SKM-1 (cell line): ENCODE measurements at regions not wholly inside any gene's neighbourhood (a gene's known extent, or its start where the extent isn't known, plus 50 kb on each side); places are given as distances from the start of the nearest gene placed in this dataset.

Experiments used
- DNase-seq: peaks from one replicate; lab custom pipeline; 2025; ENCODE audit not compliant: unreplicated experiment; lab: John Stamatoyannopoulos, UW

GRCh38 chr14:22478670-22479069 lies 110.4 kb downstream of the DAD1 start:
- no peak for DNase-seq

DNA sequence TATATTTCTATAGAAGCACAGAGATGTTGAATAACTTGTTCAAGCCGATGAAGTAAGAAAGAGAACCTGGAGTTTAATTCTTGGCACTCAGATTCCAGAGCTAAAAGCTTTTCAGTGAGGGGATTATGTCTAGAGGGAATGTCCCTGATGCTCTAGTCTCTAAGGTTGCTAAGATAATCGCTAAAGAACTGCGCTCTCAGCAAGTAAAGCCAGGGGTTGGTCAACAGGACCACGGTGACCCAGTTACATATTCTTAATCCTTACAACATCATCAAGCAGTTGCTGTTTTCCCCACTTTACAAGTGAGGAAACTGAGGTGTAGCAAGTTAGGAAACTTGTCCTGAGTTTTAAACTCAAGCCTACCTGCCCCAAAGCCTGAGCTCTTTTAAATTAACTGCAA lies 110.8 kb downstream of the DAD1 start:
- DNase-seq = no peak

DNA sequence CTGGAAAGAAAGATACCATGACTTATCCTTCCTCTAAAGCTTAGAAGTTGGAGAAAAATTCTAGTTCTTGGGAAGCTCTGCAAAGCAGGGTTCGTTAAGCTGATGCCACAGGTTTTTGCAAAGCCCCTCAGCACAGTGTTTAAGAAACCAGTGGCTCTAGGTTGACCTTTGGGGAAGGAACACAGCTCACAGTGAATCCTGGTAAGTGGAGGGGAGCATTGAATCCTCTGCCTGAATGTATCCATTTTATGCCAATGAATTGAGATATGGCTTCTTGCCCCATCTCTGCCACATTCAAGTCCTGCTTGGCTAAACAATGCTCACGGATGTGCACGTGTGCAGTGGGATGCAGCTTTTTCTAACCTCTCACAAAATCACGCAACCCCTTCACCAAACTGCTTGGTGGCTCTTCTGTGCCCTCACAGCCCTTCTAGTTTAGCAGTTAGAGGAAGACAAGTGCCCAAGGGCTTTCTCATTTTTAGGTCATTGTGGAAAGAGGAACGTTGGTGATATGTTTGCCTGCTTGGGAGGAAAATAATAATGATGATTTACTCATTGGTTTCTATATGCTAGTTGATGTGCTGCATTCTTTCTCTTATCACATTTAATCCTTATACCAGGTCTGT lies 111.3 kb downstream of the DAD1 start:
- no peak for DNase-seq

DNA sequence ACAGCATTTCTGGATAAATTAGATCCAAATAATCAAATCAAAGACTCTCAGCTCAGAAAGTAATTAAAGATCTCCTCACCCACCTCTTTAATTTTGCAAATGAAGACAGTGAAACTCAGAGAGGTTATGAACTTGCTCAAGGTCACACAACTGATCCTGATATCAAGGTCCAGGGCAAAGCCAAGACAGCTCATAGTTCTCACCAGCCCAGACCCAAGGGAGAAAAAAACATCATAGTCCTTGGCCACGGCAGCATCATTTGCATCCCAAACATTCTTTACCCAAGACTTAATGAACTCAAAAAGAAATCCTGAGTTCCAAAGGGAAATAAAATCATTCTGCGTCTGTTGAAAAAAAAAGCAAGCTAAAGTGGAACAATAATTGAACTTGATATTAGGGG lies 112.1 kb downstream of the DAD1 start:
- no peak for DNase-seq

GRCh38 chr14:22476005-22476751 lies 112.8 kb downstream of the DAD1 start:
- no peak for DNase-seq

DNA sequence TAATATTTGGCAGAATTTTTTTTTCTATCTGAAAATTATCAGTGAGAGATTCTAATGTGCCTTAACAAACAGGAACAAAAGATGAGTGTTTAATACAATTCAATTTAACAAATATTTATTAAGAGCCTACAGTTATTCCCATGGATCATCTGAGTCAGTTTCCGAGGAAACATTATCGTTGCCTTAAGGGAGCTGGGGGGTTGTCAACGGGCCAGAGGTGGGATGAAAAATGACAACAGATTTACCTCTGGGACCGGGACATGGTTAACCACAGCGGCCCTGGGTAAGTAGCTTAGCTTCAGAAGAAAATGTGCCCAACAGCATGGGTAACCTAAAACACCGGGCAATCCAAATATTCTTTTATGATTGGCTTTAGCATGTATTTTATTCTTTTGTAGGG lies 113.6 kb downstream of the DAD1 start:
- DNase-seq = no peak

- DNase-seq = no peak
Measured at GRCh38 chr14:22474730-22475351, 114.2 kb downstream of the DAD1 start.

- DNase-seq = peak; percentile 21
Measured at GRCh38 chr14:22472935-22473854, 115.8 kb downstream of the DAD1 start.

DNA sequence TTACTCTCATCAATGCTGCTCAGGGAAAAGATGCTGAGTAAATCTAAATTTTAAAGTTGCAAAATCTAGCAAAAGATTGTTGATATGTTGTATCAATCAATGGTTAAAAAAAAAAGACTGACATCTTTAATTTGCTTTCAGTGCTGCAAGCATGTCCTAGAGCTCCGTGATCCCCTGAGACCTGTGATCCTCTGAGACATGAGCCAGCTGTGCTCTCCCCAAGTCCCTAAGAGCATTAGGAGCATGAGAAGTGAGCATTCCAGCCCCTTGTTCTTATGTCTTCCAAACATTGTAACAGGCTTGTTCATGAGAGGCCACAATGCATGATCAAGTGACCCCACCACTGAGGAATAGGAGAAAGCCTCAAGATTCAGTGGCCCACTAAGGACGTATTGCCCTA lies 116.6 kb downstream of the DAD1 start:
- DNase-seq = no peak

DNA sequence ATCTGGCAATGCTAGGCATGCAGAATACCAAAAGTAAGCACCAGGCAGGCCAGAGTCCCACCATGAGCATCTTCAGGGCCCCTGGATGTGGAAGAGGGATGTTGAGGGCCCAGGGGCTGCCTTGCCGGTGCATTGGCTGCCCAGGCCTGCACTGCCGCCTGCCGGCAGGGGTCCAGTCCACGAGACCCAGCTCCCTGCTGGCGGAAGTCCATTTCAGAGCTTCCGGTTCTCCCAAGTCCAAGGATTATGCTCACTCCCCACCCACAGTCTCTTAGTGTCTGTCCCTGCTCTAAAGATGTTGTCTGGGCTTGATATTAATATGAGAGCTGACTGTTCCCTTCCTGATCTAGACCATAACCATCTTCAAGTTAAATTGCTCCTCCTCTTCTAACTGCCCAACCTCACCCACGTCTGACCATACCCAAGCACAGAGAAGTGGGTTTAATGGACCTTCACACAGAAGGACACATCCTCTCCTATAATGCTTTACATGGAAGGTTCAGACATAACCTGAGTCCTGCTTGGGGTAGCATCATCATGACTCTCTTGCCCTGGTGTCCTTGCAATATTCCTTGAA lies 117.4 kb downstream of the DAD1 start:
- DNase-seq = no peak

GRCh38 chr14:22469538-22470303 lies 119.3 kb downstream of the DAD1 start:
- DNase-seq = no peak

DNA sequence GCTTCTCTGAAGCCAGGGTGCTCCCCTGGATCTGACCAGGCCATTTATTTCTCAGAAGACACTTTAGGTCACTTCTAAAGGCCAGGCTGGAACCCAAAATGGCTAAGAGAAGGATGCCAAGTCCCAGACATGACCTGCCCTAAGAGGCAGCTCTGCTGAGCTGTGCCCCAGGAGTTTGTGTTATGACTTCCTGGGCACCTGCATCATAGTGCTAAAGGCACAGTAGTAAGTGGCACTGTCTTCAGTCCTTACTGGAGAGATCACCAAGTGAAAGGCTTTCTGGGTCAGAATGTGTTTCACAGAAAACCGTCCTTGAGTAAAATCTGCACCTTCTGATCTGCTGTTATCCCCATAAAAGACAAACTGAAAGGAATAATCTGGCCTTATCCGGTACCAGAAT lies 120.2 kb downstream of the DAD1 start:
- DNase-seq = no peak

DNA sequence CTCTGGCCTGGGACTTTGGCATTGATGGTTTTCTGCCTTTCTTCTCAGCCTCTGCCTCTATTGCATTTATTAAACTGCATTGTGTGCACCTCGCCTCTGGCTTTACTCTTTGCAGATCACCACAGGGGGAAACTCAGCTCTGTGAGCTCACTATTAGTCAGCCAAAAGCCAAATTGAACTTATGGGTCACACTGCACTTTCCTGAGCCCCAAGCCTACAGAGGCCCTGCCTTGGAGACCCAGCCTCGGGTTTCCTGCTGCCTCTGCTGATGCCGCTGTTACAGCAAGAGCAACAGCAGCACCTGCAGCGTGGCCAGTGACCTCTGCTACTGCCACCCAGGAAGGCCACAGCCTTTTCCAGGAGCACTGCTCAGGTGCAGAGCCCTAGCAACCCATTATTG lies 122.5 kb downstream of the DAD1 start:
- no peak for DNase-seq

DNA sequence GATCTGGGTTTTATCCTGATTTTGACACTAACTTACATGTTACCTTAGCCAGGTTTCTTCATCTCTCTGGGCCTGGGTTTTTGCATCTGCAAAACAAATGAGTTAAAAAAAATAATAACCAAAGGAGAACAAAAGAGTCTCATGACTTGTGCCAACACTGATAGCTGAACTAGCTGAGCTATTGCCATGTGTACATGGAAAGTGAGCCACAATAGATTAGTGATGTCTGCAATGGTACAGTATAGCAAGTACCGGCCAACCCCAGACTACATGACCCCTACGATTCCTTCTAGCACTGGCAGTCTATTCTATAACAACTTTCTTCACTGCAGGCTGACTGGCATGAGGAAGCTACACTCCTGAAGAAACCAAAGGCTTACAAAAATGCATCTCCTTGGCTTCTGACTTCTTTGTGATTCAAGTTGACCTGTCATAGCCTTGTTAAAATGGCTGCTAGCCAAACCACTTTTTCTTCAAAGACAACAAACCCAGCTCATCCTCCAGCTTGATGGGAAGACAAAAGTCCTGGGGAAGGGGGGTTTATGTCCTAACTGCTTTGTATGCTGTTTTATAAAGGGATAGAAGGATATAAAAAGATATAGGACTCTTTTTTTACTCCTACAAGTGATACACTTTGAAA lies 123.7 kb downstream of the DAD1 start:
- DNase-seq = no peak

DNA sequence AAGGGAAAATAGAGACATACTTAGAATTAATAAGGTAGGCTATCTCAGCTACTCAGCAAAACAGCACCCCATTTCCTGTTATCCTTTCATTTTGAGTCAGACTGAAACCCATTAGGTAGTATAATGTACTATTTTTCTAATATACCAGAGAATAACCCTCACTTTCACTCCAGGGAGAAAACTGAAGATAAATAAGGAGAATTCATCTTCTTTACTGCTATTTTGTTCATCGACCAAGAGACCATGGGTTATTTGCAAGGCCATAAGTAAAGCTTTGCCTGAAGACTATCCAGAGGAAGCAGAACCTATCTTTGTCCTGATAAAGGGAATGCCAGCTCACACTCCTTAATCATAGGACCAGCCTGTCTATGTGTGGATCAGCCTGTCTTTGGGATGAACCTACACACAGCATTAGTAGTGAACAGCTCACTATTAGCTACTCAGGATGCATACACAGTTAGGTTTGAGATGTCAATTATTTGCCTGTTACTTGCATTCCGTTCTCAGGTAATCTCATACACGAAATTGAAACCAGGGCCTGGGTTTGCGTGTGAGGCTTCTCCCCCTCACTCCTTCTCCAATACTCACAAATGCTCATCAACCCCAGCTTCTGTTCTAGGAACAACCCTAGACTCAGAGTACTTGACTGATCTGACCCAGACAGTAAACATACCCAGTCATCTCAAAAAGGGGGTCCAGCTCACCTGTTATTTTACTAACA lies 124.4 kb downstream of the DAD1 start:
- no peak for DNase-seq

- DNase-seq = no peak
Measured at GRCh38 chr14:22463763-22464173, 125.3 kb downstream of the DAD1 start.

DNA sequence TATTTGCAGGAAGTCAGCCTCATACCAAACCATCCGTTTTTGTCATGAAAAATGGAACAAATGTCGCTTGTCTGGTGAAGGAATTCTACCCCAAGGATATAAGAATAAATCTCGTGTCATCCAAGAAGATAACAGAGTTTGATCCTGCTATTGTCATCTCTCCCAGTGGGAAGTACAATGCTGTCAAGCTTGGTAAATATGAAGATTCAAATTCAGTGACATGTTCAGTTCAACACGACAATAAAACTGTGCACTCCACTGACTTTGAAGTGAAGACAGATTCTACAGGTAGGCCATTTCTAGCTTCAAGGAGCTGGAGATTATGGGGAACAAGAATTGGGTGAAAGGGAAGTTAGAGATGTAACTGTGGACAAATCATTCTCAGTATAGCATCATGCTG lies 126.1 kb downstream of the DAD1 start:
- no peak for DNase-seq

- DNase-seq = peak; percentile 37
Measured at GRCh38 chr14:22460461-22461195, 128.4 kb downstream of the DAD1 start.
